NCI-H2196 (cell line): ENCODE measurements at regions not wholly inside any gene's neighbourhood (a gene's known extent, or its start where the extent isn't known, plus 50 kb on each side); places are given as distances from the start of the nearest gene placed in this dataset.

Experiments
- DNase-seq: peaks from one replicate; lab custom pipeline; 2025; ENCODE audit not compliant: unreplicated experiment; lab: John Stamatoyannopoulos, UW

- DNase-seq = no peak
Observed at GRCh38 chr3:177824190-177824786, 627.0 kb upstream of the TBL1XR1 start.

GRCh38 chr3:177824841-177825240 is 627.6 kb upstream of the TBL1XR1 start:
- DNase-seq = no peak

GRCh38 chr3:177826253-177826652 is 629.0 kb upstream of the TBL1XR1 start:
- DNase-seq = no peak

GRCh38 chr3:177827511-177828207 is 630.4 kb upstream of the TBL1XR1 start:
- DNase-seq = no peak

GRCh38 chr3:177828208-177828565 is 630.9 kb upstream of the TBL1XR1 start:
- DNase-seq = no peak

GRCh38 chr3:177830411-177830849 is 633.1 kb upstream of the TBL1XR1 start:
- peak; percentile 69 for DNase-seq

GRCh38 chr3:177831361-177831760 is 634.1 kb upstream of the TBL1XR1 start:
- DNase-seq = no peak

GRCh38 chr3:177832880-177833279 is 635.6 kb upstream of the TBL1XR1 start:
- DNase-seq = peak; percentile 53

- DNase-seq = peak; percentile 84
Observed at GRCh38 chr3:177833332-177833731, 636.0 kb upstream of the TBL1XR1 start.

- no peak for DNase-seq
Observed at GRCh38 chr3:177835008-177835407, 637.7 kb upstream of the TBL1XR1 start.

GRCh38 chr3:177835917-177836316 is 638.6 kb upstream of the TBL1XR1 start:
- no peak for DNase-seq

GRCh38 chr3:177836671-177837070 is 639.4 kb upstream of the TBL1XR1 start:
- DNase-seq = no peak

GRCh38 chr3:177837951-177838655 is 640.8 kb upstream of the TBL1XR1 start:
- DNase-seq = no peak

GRCh38 chr3:177838766-177839350 is 641.6 kb upstream of the TBL1XR1 start:
- no peak for DNase-seq

GRCh38 chr3:177842302-177842701 is 645.0 kb upstream of the TBL1XR1 start:
- DNase-seq = no peak

GRCh38 chr3:177842743-177843734 is 645.8 kb upstream of the TBL1XR1 start:
- no peak for DNase-seq

- no peak for DNase-seq
Observed at GRCh38 chr3:177852001-177852807, 654.9 kb upstream of the TBL1XR1 start.

GRCh38 chr3:177855021-177855420 is 657.7 kb upstream of the TBL1XR1 start:
- DNase-seq = no peak

- no peak for DNase-seq
Observed at GRCh38 chr3:177860184-177860583, 662.9 kb upstream of the TBL1XR1 start.

- DNase-seq = no peak
Observed at GRCh38 chr3:177862962-177863491, 665.7 kb upstream of the TBL1XR1 start.
